HCT116 (cell line): ENCODE measurements at regions not wholly inside any gene's neighbourhood (a gene's known extent, or its start where the extent isn't known, plus 50 kb on each side); places are given as distances from the start of the nearest gene placed in this dataset.

Source experiments
- ATAC-seq: fragments of 200-7000 bp; cut with Tn5 transposase; 2 replicates; pipeline ENCODE4 v1.9.1; 2020; ENCODE audit warnings: mild to moderate bottlenecking, moderate library complexity
- BruUV-seq: library from RNA; stranded (reverse); fragments of 400-500 nt; replicated peaks from 2 replicates; lab custom pipeline; 2021; lab: Mats Ljungman, UMichigan
- CTCF ChIA-PET: fragments of 300-600 bp; sonication (Branson Sonifier 250); formaldehyde crosslinking; loops from one replicate; lab custom pipeline; 2021; ENCODE audit warnings: antibody characterized with exemption; lab: Charles Lee
- POLR2A ChIA-PET: fragments of 300-600, 350-600 bp; sonication (Branson Sonifier 250); formaldehyde crosslinking; loops from one replicate; lab custom pipeline; 2021; ENCODE audit warnings: antibody characterized with exemption; lab: Charles Lee
- RAD21 ChIA-PET, 2 experiments: fragments of 300-600 bp; sonication (Branson Sonifier 250); formaldehyde crosslinking; loops; one replicate each; lab custom pipeline; 2023; ENCODE audit warnings: low total read pairs in 2 of 2; ENCODE audit not compliant: uncharacterized antibody in 2 of 2, unreplicated experiment in 2 of 2, low non-redundant PET in 1 of 2; lab: Charles Lee
- DNase-seq: peaks from one replicate; pipeline ENCODE4 v3.0.0-alpha.2; 2010; ENCODE audit warnings: low read depth, low spot score
- H2AFZ ChIP-seq: fragments of 200-600 bp; shearing (Covaris generic), sonication (generic); 2 replicates; pipeline ENCODE4 v1.6.1; 2017; ENCODE audit warnings: low read depth, mixed run types, mixed read lengths, antibody characterized with exemption, low read length; ENCODE audit not compliant: poor library complexity, severe bottlenecking
- H3K27ac ChIP-seq: 2 replicates; pipeline ENCODE4 v1.5.1; 2012; ENCODE audit warnings: low read depth, low read length
- H3K27me3 ChIP-seq: fragments of 200-600 bp; sonication (generic); 2 replicates; pipeline ENCODE4 v1.6.1; 2016; ENCODE audit warnings: mixed run types, low read length, mixed read lengths; ENCODE audit not compliant: insufficient read depth
- H3K36me3 ChIP-seq, 2 experiments: fragments of 200-500 bp in 1 of 2; fragments of 200-600 bp in 1 of 2; sonication (Bioruptor generic) in 1 of 2; sonication (generic) in 1 of 2; 2 replicates each; pipeline versions ENCODE4 v1.5.1 to v1.6.1; 2014 to 2016; ENCODE audit warnings: low read length in 2 of 2, inconsistent platforms in 1 of 2, mixed read lengths in 1 of 2, mixed run types in 1 of 2; ENCODE audit not compliant: insufficient read depth in 2 of 2, control insufficient read depth in 1 of 2
- H3K4me1 ChIP-seq, 2 experiments: fragments of 200-600 bp in 1 of 2; sonication (generic) in 1 of 2; 2 replicates each; pipeline versions ENCODE4 v1.5.1 to v1.6.1; 2012 to 2017; ENCODE audit warnings: low read length in 2 of 2, inconsistent platforms in 1 of 2, mild to moderate bottlenecking in 1 of 2, mixed read lengths in 1 of 2, mixed run types in 1 of 2, moderate library complexity in 1 of 2; ENCODE audit not compliant: insufficient read depth in 2 of 2, control insufficient read depth in 1 of 2
- H3K4me2 ChIP-seq: fragments of 200-600 bp; sonication (generic); 2 replicates; pipeline ENCODE4 v1.6.1; 2017; ENCODE audit warnings: mixed run types, low read length, mixed read lengths
- H3K4me3 ChIP-seq, 2 experiments: fragments of 200-600 bp in 1 of 2; sonication (generic) in 1 of 2; replicated peaks in 1 of 2; 2 replicates each; pipeline ENCODE4 v1.5.1; 2011 to 2016; ENCODE audit warnings: low read length in 2 of 2, control low read depth in 1 of 2, low read depth in 1 of 2, mild to moderate bottlenecking in 1 of 2, mixed read lengths in 1 of 2, mixed run types in 1 of 2
- H3K79me2 ChIP-seq: fragments of 200-600 bp; sonication (generic); 2 replicates; pipeline ENCODE4 v1.6.1; 2017; ENCODE audit warnings: mild to moderate bottlenecking, mixed run types, low read length, moderate library complexity, mixed read lengths; ENCODE audit not compliant: insufficient read depth
- H3K9ac ChIP-seq: fragments of 200-600 bp; sonication (generic); 2 replicates; pipeline ENCODE4 v1.6.1; 2016; ENCODE audit warnings: low read length, mixed read lengths
- H3K9me2 ChIP-seq: fragments of 200-600 bp; sonication (generic), shearing (Covaris generic); 2 replicates; pipeline ENCODE4 v1.6.1; 2017; ENCODE audit warnings: mixed run types, mild to moderate bottlenecking, moderate library complexity; ENCODE audit not compliant: insufficient read depth
- H3K9me3 ChIP-seq, 2 experiments: fragments of 200-500 bp in 1 of 2; fragments of 200-600 bp in 1 of 2; sonication (Bioruptor generic) in 1 of 2; sonication (generic) in 1 of 2; 2 replicates each; pipeline ENCODE4 v1.6.1; 2014 to 2017; ENCODE audit warnings: low read length in 2 of 2, mixed read lengths in 2 of 2, inconsistent platforms in 1 of 2, low read depth in 1 of 2, mild to moderate bottlenecking in 1 of 2, mixed run types in 1 of 2, moderate library complexity in 1 of 2; ENCODE audit not compliant: control insufficient read depth in 1 of 2, insufficient read depth in 1 of 2
- H4K20me1 ChIP-seq: fragments of 200-600 bp; sonication (generic), shearing (Covaris generic); 2 replicates; pipeline ENCODE4 v1.6.1; 2017; ENCODE audit warnings: mixed run types, mild to moderate bottlenecking, moderate library complexity; ENCODE audit not compliant: insufficient read depth
- ATF3 ChIP-seq: IDR thresholded peaks from 2 replicates; pipeline ENCODE4 v1.6.1; 2012
- CBX3 ChIP-seq: IDR thresholded peaks from 2 replicates; pipeline ENCODE4 v1.6.1; 2012; ENCODE audit warnings: low read depth
- CEBPB ChIP-seq: IDR thresholded peaks from 2 replicates; pipeline ENCODE4 v1.6.1; 2012; ENCODE audit warnings: low read depth
- CTCF ChIP-seq, 3 experiments: fragments of 200-600 bp in 1 of 3; sonication (generic) in 1 of 3; IDR thresholded peaks in 2 of 3; conservative IDR thresholded peaks in 1 of 3; 2 replicates each; pipeline ENCODE4 v1.5.1; 2012 to 2017; ENCODE audit warnings: low read depth in 2 of 3, low read length in 2 of 3, antibody characterized with exemption in 1 of 3, borderline replicate concordance in 1 of 3, control low read depth in 1 of 3, mild to moderate bottlenecking in 1 of 3, mixed read lengths in 1 of 3, mixed run types in 1 of 3, moderate library complexity in 1 of 3; ENCODE audit not compliant: insufficient read depth in 1 of 3
- EGR1 ChIP-seq: IDR thresholded peaks from 2 replicates; pipeline ENCODE4 v1.6.1; 2012; ENCODE audit warnings: low read depth
- ELF1 ChIP-seq: IDR thresholded peaks from 2 replicates; pipeline ENCODE4 v1.6.1; 2012; ENCODE audit warnings: low read depth, borderline replicate concordance
- EZH2 ChIP-seq: fragments of 200-600 bp; sonication (generic); IDR thresholded peaks from 2 replicates; pipeline ENCODE4 v1.6.1; 2017; ENCODE audit warnings: antibody characterized with exemption, mixed run types
- FOSL1 ChIP-seq: IDR thresholded peaks from 2 replicates; pipeline ENCODE4 v1.6.1; 2012; ENCODE audit warnings: low read depth
- SIN3A ChIP-seq: IDR thresholded peaks from 2 replicates; pipeline ENCODE4 v1.6.1; 2012; ENCODE audit warnings: low read depth
- YY1 ChIP-seq: IDR thresholded peaks from 2 replicates; pipeline ENCODE4 v1.6.1; 2011; ENCODE audit warnings: low read length, low read depth, moderate library complexity, mild to moderate bottlenecking; ENCODE audit not compliant: insufficient replicate concordance; ENCODE audit errors: extremely low read depth
- ZBTB33 ChIP-seq: IDR thresholded peaks from 2 replicates; pipeline ENCODE4 v1.6.1; 2011; ENCODE audit warnings: mild to moderate bottlenecking, low read length, moderate library complexity; ENCODE audit not compliant: insufficient replicate concordance; ENCODE audit errors: extremely low read depth
- ZFX ChIP-seq: fragments of 450-650 bp; IDR thresholded peaks from 2 replicates; pipeline ENCODE4 v1.6.1; 2017
- ZNF274 ChIP-seq: fragments of 200-500 bp; sonication (Bioruptor generic); IDR thresholded peaks from 2 replicates; pipeline ENCODE4 v1.6.1; 2014; ENCODE audit warnings: mild to moderate bottlenecking, low read depth, low read length, inconsistent platforms
- intact Hi-C: fragments of 100-400 bp; cut with micrococcal nuclease; formaldehyde crosslinking; loops from 2 replicates; pipeline ENCODE4 v1.10.0; 2022

GRCh38 chr4:187541666-187542065 is 453.9 kb upstream of the ZFP42 start:
- no peaks in the 10 kb centered on the region for H3K27me3 ChIP-seq
- intact Hi-C loops, result no loop called here
- BruUV-seq, result no TSS peak
- H3K4me1 ChIP-seq, result peaks cover 0 to 6% of the 10 kb centered on the region in 2 experiments; a peak in 1 of 4 replicates
- no peak overlapping the region for H2AFZ ChIP-seq
- TF ChIP-seq YY1, result no peak
- no peak for TF ChIP-seq SIN3A
- no peak for TF ChIP-seq FOSL1
- no peak for TF ChIP-seq ELF1
- no peak for TF ChIP-seq ZBTB33
- TF ChIP-seq EGR1, result no peak
- TF ChIP-seq EZH2, result no peak
- TF ChIP-seq CBX3, result no peak
- no peak for TF ChIP-seq CTCF (IDR thresholded peaks at IDR 0.05 in 2 of 3, conservative IDR thresholded peaks at IDR 0.05 in 1 of 3; ENCODE audit: borderline replicate concordance in 1 of 3, insufficient read depth in 1 of 3, low read depth in 2 of 3, low read length in 2 of 3)
- no peak for TF ChIP-seq CEBPB
- no peak for TF ChIP-seq ATF3
- no peak for TF ChIP-seq ZNF274
- no peak for TF ChIP-seq ZFX
- no peaks in the 10 kb centered on the region for H3K9me2 ChIP-seq
- H3K9ac ChIP-seq, result no peak overlapping the region
- no peaks in the 10 kb centered on the region for H3K36me3 ChIP-seq
- H3K4me2 ChIP-seq, result 0 out of 2 replicates have a peak overlapping the region, but pooled peaks have one; percentile 3
- H3K4me3 ChIP-seq, result no peak overlapping the region
- H4K20me1 ChIP-seq, result no peaks in the 10 kb centered on the region
- H3K9me3 ChIP-seq, result no peaks in the 10 kb centered on the region
- DNase-seq (no peak), ATAC-seq (no peak)
- ChIA-PET POLR2A (no interaction called here), CTCF (no interaction called here), RAD21 (no interaction called here)
- no peaks in the 10 kb centered on the region for H3K79me2 ChIP-seq
- H3K27ac ChIP-seq, result no peak overlapping the region
